HUES48 (cell line): ENCODE measurements at regions not wholly inside any gene's neighbourhood (a gene's known extent, or its start where the extent isn't known, plus 50 kb on each side); places are given as distances from the start of the nearest gene placed in this dataset.
"Not testable (repeated sequence)": the region's sequence is repeated elsewhere in the genome, so short reads cannot be mapped to it uniquely, and the experiment has no call there.

Source experiments
- H3K27ac ChIP-seq: one replicate; pipeline ENCODE4 v1.7.0; 2013; ENCODE audit warnings: low read depth, low read length, inconsistent platforms
- H3K27me3 ChIP-seq: 2 replicates; pipeline ENCODE4 v1.6.1; 2013; ENCODE audit warnings: mild to moderate bottlenecking, low read length; ENCODE audit not compliant: control insufficient read depth, insufficient read depth
- H3K36me3 ChIP-seq: 2 replicates; pipeline ENCODE4 v1.6.1; 2013; ENCODE audit warnings: low read length; ENCODE audit not compliant: control insufficient read depth, insufficient read depth
- H3K4me1 ChIP-seq: 2 replicates; pipeline ENCODE4 v1.6.1; 2013; ENCODE audit warnings: mild to moderate bottlenecking, low read length; ENCODE audit not compliant: control insufficient read depth, insufficient read depth
- H3K4me3 ChIP-seq: 2 replicates; pipeline ENCODE4 v1.5.1; 2013; ENCODE audit warnings: mild to moderate bottlenecking, low read depth, low read length
- H3K9ac ChIP-seq: 2 replicates; pipeline ENCODE4 v1.6.1; 2013; ENCODE audit warnings: mild to moderate bottlenecking, low read depth, low read length, moderate library complexity
- H3K9me3 ChIP-seq: 2 replicates; pipeline ENCODE4 v1.6.1; 2013; ENCODE audit warnings: low read length; ENCODE audit not compliant: control insufficient read depth, insufficient read depth

- H3K4me3 ChIP-seq = no peak overlapping the region
- no peak overlapping the region for H3K9ac ChIP-seq
- H3K27ac ChIP-seq = no peak overlapping the region
- H3K27me3 ChIP-seq = no peaks in the 10 kb centered on the region
- no peaks in the 10 kb centered on the region for H3K36me3 ChIP-seq
- H3K4me1 ChIP-seq = no peaks in the 10 kb centered on the region; the same call in 1 of the 2 replicates
- no peaks in the 10 kb centered on the region for H3K9me3 ChIP-seq
These were observed 166.2 kb downstream of the AVL9 start for GRCh38 chr7:32661501-32661900.

- Histone ChIP-seq H3K4me1 (no peaks in the 10 kb centered on the region; the same call in 1 of the 2 replicates), H3K36me3 (no peaks in the 10 kb centered on the region), H3K27me3 (no peaks in the 10 kb centered on the region), H3K9ac (no peak overlapping the region), H3K27ac (no peak overlapping the region), H3K9me3 (no peaks in the 10 kb centered on the region), H3K4me3 (no peak overlapping the region)
These were observed 165.6 kb downstream of the AVL9 start for GRCh38 chr7:32660936-32661335.

GRCh38 chr7:32659853-32660252 lies 164.6 kb downstream of the AVL9 start:
- Histone ChIP-seq H3K27ac (no peak overlapping the region), H3K4me1 (no peaks in the 10 kb centered on the region; the same call in 1 of the 2 replicates), H3K9me3 (no peaks in the 10 kb centered on the region), H3K9ac (no peak overlapping the region), H3K27me3 (no peaks in the 10 kb centered on the region), H3K36me3 (no peaks in the 10 kb centered on the region), H3K4me3 (no peak overlapping the region)

- Histone ChIP-seq H3K9ac (no peak overlapping the region), H3K4me1 (no peaks in the 10 kb centered on the region; the same call in 1 of the 2 replicates)
These were observed 163.2 kb downstream of the AVL9 start for GRCh38 chr7:32658467-32658869.

GRCh38 chr7:32658034-32658433 lies 162.7 kb downstream of the AVL9 start:
- H3K9ac ChIP-seq = no peak overlapping the region
- no peaks in the 10 kb centered on the region for H3K27me3 ChIP-seq
- H3K9me3 ChIP-seq = no peaks in the 10 kb centered on the region
- H3K4me3 ChIP-seq = no peak overlapping the region
- H3K36me3 ChIP-seq = no peaks in the 10 kb centered on the region
- H3K27ac ChIP-seq = no peak overlapping the region
- no peaks in the 10 kb centered on the region; the same call in 1 of the 2 replicates for H3K4me1 ChIP-seq

More at GRCh38 chr7:32658467-32658869, 163.2 kb downstream of the AVL9 start:
- Histone ChIP-seq H3K27ac (no peak overlapping the region), H3K4me3 (no peak overlapping the region), H3K36me3 (no peaks in the 10 kb centered on the region), H3K27me3 (no peaks in the 10 kb centered on the region), H3K9me3 (no peaks in the 10 kb centered on the region)

- not testable (repeated sequence) for H3K4me3 ChIP-seq, H3K36me3 ChIP-seq, H3K27me3 ChIP-seq, H3K27ac ChIP-seq, H3K4me1 ChIP-seq, H3K9ac ChIP-seq, H3K9me3 ChIP-seq
These were observed 159.3 kb downstream of the AVL9 start for GRCh38 chr7:32654549-32654948.

GRCh38 chr7:32650356-32650755 lies 155.1 kb downstream of the AVL9 start:
- H3K9ac ChIP-seq, H3K27ac ChIP-seq, H3K27me3 ChIP-seq, H3K4me1 ChIP-seq, H3K36me3 ChIP-seq, H3K9me3 ChIP-seq, H3K4me3 ChIP-seq: not testable (repeated sequence)

GRCh38 chr7:32648408-32649156 lies 153.3 kb downstream of the AVL9 start:
- no peak overlapping the region for H3K27ac ChIP-seq
- H3K27me3 ChIP-seq = no peaks in the 10 kb centered on the region
- H3K4me3 ChIP-seq = no peak overlapping the region
- no peaks in the 10 kb centered on the region for H3K4me1 ChIP-seq
- H3K9ac ChIP-seq = no peak overlapping the region
- H3K36me3 ChIP-seq = no peaks in the 10 kb centered on the region
- no peaks in the 10 kb centered on the region for H3K9me3 ChIP-seq

GRCh38 chr7:32645255-32645654 lies 150.0 kb downstream of the AVL9 start:
- H3K27me3 ChIP-seq, H3K9ac ChIP-seq, H3K4me1 ChIP-seq, H3K9me3 ChIP-seq, H3K36me3 ChIP-seq, H3K4me3 ChIP-seq, H3K27ac ChIP-seq: not testable (repeated sequence)

GRCh38 chr7:32643194-32643593 lies 147.9 kb downstream of the AVL9 start:
- no peak overlapping the region for H3K27ac ChIP-seq
- H3K9me3 ChIP-seq = no peaks in the 10 kb centered on the region
- H3K9ac ChIP-seq = no peak overlapping the region
- H3K4me1 ChIP-seq = no peaks in the 10 kb centered on the region
- H3K36me3 ChIP-seq = no peaks in the 10 kb centered on the region
- H3K4me3 ChIP-seq = no peak overlapping the region
- no peaks in the 10 kb centered on the region for H3K27me3 ChIP-seq

- H3K27ac ChIP-seq = no peak overlapping the region
- H3K9me3 ChIP-seq = no peaks in the 10 kb centered on the region
- no peak overlapping the region for H3K4me3 ChIP-seq
- no peaks in the 10 kb centered on the region for H3K27me3 ChIP-seq
- no peaks in the 10 kb centered on the region for H3K36me3 ChIP-seq
- H3K4me1 ChIP-seq = no peaks in the 10 kb centered on the region
- H3K9ac ChIP-seq = no peak overlapping the region
These were observed 143.8 kb downstream of the AVL9 start for GRCh38 chr7:32639122-32639521.
